ENCODE measurements at regions not wholly inside any gene's neighbourhood (a gene's known extent, or its start where the extent isn't known, plus 50 kb on each side); places are given as distances from the start of the nearest gene placed in this dataset.

DNA sequence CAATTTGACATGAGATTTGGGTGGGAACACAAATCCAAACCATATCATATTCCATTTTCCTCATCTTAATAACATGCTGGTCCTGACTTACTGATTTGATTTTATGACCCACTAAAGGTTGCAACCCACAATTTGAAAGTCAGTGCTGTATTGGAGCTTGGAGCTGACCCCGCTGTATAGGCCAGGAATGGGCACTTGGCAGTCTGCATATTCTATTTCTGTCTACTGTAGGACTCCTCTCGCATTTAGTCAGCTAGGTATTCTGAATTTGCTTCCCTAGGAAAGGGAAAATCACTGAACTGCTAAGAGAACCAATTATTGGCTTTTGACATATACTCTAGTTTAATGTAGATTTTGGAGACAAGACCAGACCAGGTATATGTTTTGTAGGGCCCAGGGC, 157.0 kb downstream of the MFSD1 start:
- TF ChIP-seq POU2F2 (IDR thresholded peaks at IDR 0.05; ENCODE audit: low read depth, low read length) (no peak), PAX5 (IDR thresholded peaks at IDR 0.05; ENCODE audit: insufficient read depth, low read length, severe bottlenecking) (no peak), POLR2A (IDR thresholded peaks at IDR 0.05; ENCODE audit: low read depth, low read length) (no peak), SPI1 (IDR thresholded peaks at IDR 0.05; ENCODE audit: low read depth, low read length) (no peak), TAF1 (IDR thresholded peaks at IDR 0.05; ENCODE audit: low read depth, low read length) (no peak), POLR2AphosphoS5 (IDR thresholded peaks at IDR 0.05; ENCODE audit: low read depth, low read length) (no peak)
- FAIRE-seq (no peak), DNase-seq (ENCODE audit: insufficient read length, low spot score) (no peak)

DNA sequence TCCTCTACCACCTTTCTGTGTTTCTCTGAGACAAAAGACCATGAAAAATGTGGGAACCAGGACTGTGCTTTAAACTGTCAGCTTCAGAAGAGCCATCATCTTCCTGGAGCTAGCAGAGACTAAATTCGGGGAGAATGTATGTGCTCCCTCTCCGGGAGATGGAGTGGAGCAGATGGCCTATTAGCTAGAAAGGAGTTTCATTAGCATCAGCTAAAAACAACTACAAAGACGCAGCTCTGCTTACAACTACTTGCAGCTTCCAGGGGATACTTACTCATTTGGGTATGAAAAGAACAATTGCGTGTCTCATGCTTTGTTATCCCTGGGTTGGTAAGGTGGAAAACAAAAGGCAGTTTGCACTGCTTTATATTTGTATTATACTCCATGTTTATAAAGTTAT, 159.6 kb downstream of the MFSD1 start:
- DNase-seq (ENCODE audit: insufficient read length, low spot score), result no peak
- no peak for FAIRE-seq
- TF ChIP-seq PAX5 (IDR thresholded peaks at IDR 0.05; ENCODE audit: insufficient read depth, low read length, severe bottlenecking) (no peak), POLR2AphosphoS5 (IDR thresholded peaks at IDR 0.05; ENCODE audit: low read depth, low read length) (no peak), SPI1 (IDR thresholded peaks at IDR 0.05; ENCODE audit: low read depth, low read length) (no peak), POU2F2 (IDR thresholded peaks at IDR 0.05; ENCODE audit: low read depth, low read length) (no peak), POLR2A (IDR thresholded peaks at IDR 0.05; ENCODE audit: low read depth, low read length) (no peak), TAF1 (IDR thresholded peaks at IDR 0.05; ENCODE audit: low read depth, low read length) (no peak)

DNA sequence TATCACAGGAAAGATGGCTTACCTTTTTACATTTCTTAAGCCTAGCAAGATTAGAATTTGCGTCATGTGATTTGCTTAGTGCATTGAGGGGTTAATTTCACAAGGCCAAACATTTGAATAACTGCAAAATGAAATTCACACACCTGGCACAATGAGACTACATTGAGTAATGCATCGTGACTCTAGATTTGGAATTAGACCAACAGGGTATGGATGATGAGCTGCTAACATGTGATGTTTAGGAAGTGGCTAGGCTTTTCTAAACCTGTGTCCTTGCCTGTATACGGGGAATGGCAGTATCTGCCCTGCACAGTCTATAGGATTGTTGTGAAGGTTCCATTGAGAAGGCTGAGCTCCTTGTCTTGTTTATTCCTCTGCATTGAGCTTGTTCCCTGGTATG, 160.1 kb downstream of the MFSD1 start:
- TF ChIP-seq POU2F2 (IDR thresholded peaks at IDR 0.05; ENCODE audit: low read depth, low read length), result no peak
- TF ChIP-seq POLR2A (IDR thresholded peaks at IDR 0.05; ENCODE audit: low read depth, low read length), result no peak
- no peak for TF ChIP-seq PAX5 (IDR thresholded peaks at IDR 0.05; ENCODE audit: insufficient read depth, low read length, severe bottlenecking)
- TF ChIP-seq TAF1 (IDR thresholded peaks at IDR 0.05; ENCODE audit: low read depth, low read length), result no peak
- no peak for TF ChIP-seq SPI1 (IDR thresholded peaks at IDR 0.05; ENCODE audit: low read depth, low read length)
- no peak for TF ChIP-seq POLR2AphosphoS5 (IDR thresholded peaks at IDR 0.05; ENCODE audit: low read depth, low read length)
- DNase-seq (ENCODE audit: insufficient read length, low spot score) (no peak), FAIRE-seq (no peak)

GRCh38 chr3:158970006-158970405, 168.2 kb downstream of the MFSD1 start:
- DNase-seq (ENCODE audit: insufficient read length, low spot score) (no peak), FAIRE-seq (no peak)

GRCh38 chr3:158974904-158975303, 173.1 kb downstream of the MFSD1 start:
- TF ChIP-seq SPI1 (IDR thresholded peaks at IDR 0.05; ENCODE audit: low read depth, low read length) (no peak), POLR2AphosphoS5 (IDR thresholded peaks at IDR 0.05; ENCODE audit: low read depth, low read length) (no peak)
- DNase-seq (ENCODE audit: insufficient read length, low spot score) (no peak), FAIRE-seq (no peak)

More at GRCh38 chr3:158970006-158970405, 168.2 kb downstream of the MFSD1 start:
- TF ChIP-seq SPI1 (IDR thresholded peaks at IDR 0.05; ENCODE audit: low read depth, low read length), result no peak
- TF ChIP-seq TAF1 (IDR thresholded peaks at IDR 0.05; ENCODE audit: low read depth, low read length), result no peak
- no peak for TF ChIP-seq POLR2A (IDR thresholded peaks at IDR 0.05; ENCODE audit: low read depth, low read length)
- no peak for TF ChIP-seq PAX5 (IDR thresholded peaks at IDR 0.05; ENCODE audit: insufficient read depth, low read length, severe bottlenecking)
- TF ChIP-seq POLR2AphosphoS5 (IDR thresholded peaks at IDR 0.05; ENCODE audit: low read depth, low read length), result no peak
- TF ChIP-seq POU2F2 (IDR thresholded peaks at IDR 0.05; ENCODE audit: low read depth, low read length), result no peak

DNA sequence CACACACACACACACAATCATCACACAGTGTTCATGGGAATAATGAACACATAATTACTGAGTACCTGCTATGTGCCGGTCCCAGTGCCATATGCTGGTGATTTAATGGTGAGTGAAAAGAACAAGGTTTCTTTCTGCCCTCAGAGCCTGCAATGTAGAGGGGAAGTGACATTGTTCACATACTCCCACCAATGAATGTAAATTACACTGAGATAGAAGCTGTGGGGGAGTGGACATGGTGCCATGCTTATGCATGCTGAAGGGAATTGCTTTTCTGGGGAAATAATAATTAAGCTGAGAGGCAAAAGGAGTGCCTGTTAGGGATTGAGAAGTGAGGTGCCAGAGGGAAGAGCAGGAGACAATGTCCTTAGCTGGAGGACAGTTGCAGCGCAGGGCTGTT, 175.1 kb downstream of the MFSD1 start:
- no peak for DNase-seq (ENCODE audit: insufficient read length, low spot score)
- TF ChIP-seq POU2F2 (IDR thresholded peaks at IDR 0.05; ENCODE audit: low read depth, low read length), result no peak
- no peak for TF ChIP-seq POLR2AphosphoS5 (IDR thresholded peaks at IDR 0.05; ENCODE audit: low read depth, low read length)
- TF ChIP-seq SPI1 (IDR thresholded peaks at IDR 0.05; ENCODE audit: low read depth, low read length), result no peak
- no peak for TF ChIP-seq POLR2A (IDR thresholded peaks at IDR 0.05; ENCODE audit: low read depth, low read length)
- TF ChIP-seq PAX5 (IDR thresholded peaks at IDR 0.05; ENCODE audit: insufficient read depth, low read length, severe bottlenecking), result no peak
- no peak for TF ChIP-seq TAF1 (IDR thresholded peaks at IDR 0.05; ENCODE audit: low read depth, low read length)
- FAIRE-seq, result no peak

- DNase-seq (ENCODE audit: insufficient read length, low spot score) (no peak), FAIRE-seq (no peak)
These were observed 175.6 kb downstream of the MFSD1 start for GRCh38 chr3:158977497-158977896.

DNA sequence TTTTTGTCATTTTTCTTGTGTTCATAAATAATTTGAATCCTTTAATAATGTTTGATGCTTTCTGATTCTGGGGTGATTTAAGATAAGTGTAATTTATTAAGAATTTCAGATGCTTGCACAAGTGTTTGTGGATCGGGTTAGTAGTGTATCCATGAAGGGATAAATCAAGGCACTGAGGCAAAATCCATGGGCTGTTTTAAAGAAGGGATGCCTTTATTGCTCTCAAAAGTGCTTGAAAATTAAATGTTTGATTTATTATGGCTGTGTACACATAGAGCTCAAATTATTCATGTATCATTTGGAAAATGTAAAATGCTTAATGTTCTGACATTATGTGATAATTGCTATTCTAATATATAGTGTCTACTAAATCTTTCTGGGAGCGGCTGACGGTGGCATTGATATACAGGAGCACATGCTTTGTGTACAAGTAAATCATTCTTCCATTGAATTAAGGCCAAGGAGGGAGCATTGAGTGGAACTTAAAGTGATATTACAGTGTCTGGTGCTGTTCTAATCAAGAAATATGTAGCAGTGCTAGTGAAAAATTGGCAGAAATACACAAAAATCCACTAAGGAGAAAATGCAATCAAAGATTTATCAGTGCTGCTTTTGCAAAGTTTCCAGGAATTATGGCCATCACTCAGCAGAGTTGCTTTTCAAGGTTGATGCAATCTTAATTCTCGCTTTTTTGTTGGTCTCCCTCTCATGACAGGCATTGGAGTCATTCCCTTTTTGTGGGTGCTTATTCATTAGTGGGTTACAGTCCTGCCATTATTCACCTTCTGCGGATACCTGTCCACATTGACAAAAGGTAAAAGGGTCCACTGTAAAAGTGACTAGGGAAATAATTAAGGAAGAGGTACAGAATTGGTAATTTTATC, 181.6 kb downstream of the MFSD1 start:
- TF ChIP-seq PAX5 (IDR thresholded peaks at IDR 0.05; ENCODE audit: insufficient read depth, low read length, severe bottlenecking), result no peak
- TF ChIP-seq POLR2AphosphoS5 (IDR thresholded peaks at IDR 0.05; ENCODE audit: low read depth, low read length), result no peak
- no peak for TF ChIP-seq SPI1 (IDR thresholded peaks at IDR 0.05; ENCODE audit: low read depth, low read length)
- no peak for TF ChIP-seq POU2F2 (IDR thresholded peaks at IDR 0.05; ENCODE audit: low read depth, low read length)
- no peak for TF ChIP-seq TAF1 (IDR thresholded peaks at IDR 0.05; ENCODE audit: low read depth, low read length)
- TF ChIP-seq POLR2A (IDR thresholded peaks at IDR 0.05; ENCODE audit: low read depth, low read length), result no peak
- no peak for DNase-seq (ENCODE audit: insufficient read length, low spot score)
- FAIRE-seq, result no peak

More at GRCh38 chr3:158977497-158977896, 175.6 kb downstream of the MFSD1 start:
- no peak for TF ChIP-seq TAF1 (IDR thresholded peaks at IDR 0.05; ENCODE audit: low read depth, low read length)
- TF ChIP-seq POLR2A (IDR thresholded peaks at IDR 0.05; ENCODE audit: low read depth, low read length), result no peak
- TF ChIP-seq PAX5 (IDR thresholded peaks at IDR 0.05; ENCODE audit: insufficient read depth, low read length, severe bottlenecking), result no peak

DNA sequence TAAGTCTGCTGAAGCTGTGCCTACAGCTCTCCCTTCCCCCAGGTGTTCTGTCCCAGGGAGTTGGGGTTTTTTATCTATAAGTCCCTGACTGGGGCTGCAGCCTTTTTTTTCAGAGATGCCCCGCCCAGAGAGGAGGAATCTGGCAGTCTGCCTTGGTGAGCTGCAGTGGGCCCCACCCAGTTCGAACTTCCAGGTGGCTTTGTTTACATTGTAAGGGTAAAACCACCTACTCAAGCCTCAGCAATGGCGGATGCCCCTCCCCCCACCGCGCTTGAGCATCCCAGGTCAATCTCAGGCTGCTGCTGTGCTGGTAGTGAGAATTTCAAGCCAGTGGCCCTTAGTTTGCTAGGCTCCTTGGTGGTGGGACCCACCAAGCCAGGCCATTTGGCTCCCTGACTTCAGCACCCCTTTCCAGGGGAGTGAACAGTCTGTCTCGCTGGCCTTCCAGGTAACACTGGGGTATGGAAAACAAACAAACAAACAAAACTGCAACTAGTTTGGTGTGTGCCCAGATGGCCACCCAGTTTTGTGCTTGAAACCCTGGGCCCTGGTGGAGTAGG, 189.4 kb downstream of the MFSD1 start:
- FAIRE-seq (no peak), DNase-seq (ENCODE audit: insufficient read length, low spot score) (no peak)

More for the DNA sequence above, 189.4 kb downstream of the MFSD1 start:
- TF ChIP-seq SPI1 (IDR thresholded peaks at IDR 0.05; ENCODE audit: low read depth, low read length) (no peak), POLR2AphosphoS5 (IDR thresholded peaks at IDR 0.05; ENCODE audit: low read depth, low read length) (no peak), POU2F2 (IDR thresholded peaks at IDR 0.05; ENCODE audit: low read depth, low read length) (no peak), TAF1 (IDR thresholded peaks at IDR 0.05; ENCODE audit: low read depth, low read length) (no peak), PAX5 (IDR thresholded peaks at IDR 0.05; ENCODE audit: insufficient read depth, low read length, severe bottlenecking) (no peak), POLR2A (IDR thresholded peaks at IDR 0.05; ENCODE audit: low read depth, low read length) (no peak)
